PC-9 (cell line): ENCODE measurements at regions not wholly inside any gene's neighbourhood (a gene's known extent, or its start where the extent isn't known, plus 50 kb on each side); places are given as distances from the start of the nearest gene placed in this dataset.

Source experiments
- CTCF ChIP-seq: fragments of 200-600 bp; sonication (generic); conservative IDR thresholded peaks from 2 replicates; pipeline ENCODE4 v1.6.1; 2017; ENCODE audit warnings: mixed run types, antibody characterized with exemption, mild to moderate bottlenecking, moderate library complexity
- EZH2 ChIP-seq: fragments of 200-600 bp; sonication (generic); IDR thresholded peaks from 2 replicates; pipeline ENCODE4 v1.8.0; 2017; ENCODE audit warnings: antibody characterized with exemption, low read depth

- TF ChIP-seq EZH2 (no peak), CTCF (no peak)
Observed at GRCh38 chr6:109893606-109894005, 84.5 kb upstream of the GPR6 start.
